ENCODE measurements at regions not wholly inside any gene's neighbourhood (a gene's known extent, or its start where the extent isn't known, plus 50 kb on each side); places are given as distances from the start of the nearest gene placed in this dataset.

DNA sequence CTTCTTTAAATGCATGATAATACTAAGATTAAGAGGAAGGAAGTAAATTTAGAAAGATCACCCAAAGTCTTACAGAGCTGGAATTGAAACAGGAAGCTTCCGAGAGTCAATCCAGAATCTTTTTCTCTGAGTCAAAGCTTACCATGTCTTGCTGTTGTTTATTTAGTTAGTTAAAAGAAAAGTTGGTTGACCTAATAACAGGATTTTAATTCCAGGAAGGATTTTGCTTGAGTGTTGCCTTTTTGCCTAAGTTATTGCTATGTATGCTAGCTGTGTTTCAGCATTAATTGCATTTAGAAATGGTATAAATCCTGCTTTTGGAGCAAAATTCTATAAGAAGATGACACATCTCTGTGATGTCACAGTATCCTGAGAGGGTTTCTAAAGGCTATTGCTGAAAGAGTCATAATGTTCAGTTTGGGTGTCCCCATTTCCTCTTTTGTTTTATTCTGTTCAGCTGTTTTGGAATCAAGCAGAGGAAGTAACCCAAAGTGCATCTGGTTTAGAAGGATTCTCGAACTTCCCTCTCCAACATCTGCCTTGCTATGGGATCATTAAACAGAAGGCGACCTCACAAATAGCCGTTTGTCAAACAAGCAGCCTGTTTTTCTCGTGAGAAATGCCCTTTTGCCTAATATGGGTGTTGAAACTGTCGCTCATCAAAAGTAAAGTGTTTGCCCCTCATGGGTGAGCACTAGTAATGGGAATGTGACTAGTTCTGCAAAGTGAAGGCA, 271.5 kb upstream of the MMADHC start:
- TF ChIP-seq, protein P1, sequence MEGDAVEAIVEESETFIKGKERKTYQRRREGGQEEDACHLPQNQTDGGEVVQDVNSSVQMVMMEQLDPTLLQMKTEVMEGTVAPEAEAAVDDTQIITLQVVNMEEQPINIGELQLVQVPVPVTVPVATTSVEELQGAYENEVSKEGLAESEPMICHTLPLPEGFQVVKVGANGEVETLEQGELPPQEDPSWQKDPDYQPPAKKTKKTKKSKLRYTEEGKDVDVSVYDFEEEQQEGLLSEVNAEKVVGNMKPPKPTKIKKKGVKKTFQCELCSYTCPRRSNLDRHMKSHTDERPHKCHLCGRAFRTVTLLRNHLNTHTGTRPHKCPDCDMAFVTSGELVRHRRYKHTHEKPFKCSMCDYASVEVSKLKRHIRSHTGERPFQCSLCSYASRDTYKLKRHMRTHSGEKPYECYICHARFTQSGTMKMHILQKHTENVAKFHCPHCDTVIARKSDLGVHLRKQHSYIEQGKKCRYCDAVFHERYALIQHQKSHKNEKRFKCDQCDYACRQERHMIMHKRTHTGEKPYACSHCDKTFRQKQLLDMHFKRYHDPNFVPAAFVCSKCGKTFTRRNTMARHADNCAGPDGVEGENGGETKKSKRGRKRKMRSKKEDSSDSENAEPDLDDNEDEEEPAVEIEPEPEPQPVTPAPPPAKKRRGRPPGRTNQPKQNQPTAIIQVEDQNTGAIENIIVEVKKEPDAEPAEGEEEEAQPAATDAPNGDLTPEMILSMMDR (IDR thresholded peaks at IDR 0.05; ENCODE audit: low read depth, low read length): no peak
- TF ChIP-seq EZH2phosphoT487 (IDR thresholded peaks at IDR 0.05; ENCODE audit: low read depth): no peak
